Parathyroid adenoma (tissue), 2 donors: ENCODE measurements at regions not wholly inside any gene's neighbourhood (a gene's known extent, or its start where the extent isn't known, plus 50 kb on each side); places are given as distances from the start of the nearest gene placed in this dataset.

Experiments used
- H2AFZ ChIP-seq: fragments of 300-600 bp; sonication (generic); one replicate; pipeline ENCODE4 v1.7.0; 2017; ENCODE audit warnings: antibody characterized with exemption, mild to moderate bottlenecking
- H3K27ac ChIP-seq: fragments of 300-600 bp; sonication (generic); one replicate; pipeline ENCODE4 v1.7.0; 2017
- H3K27me3 ChIP-seq: fragments of 300-600 bp; sonication (generic); one replicate; pipeline ENCODE4 v1.7.0; 2017; ENCODE audit warnings: low read length; ENCODE audit not compliant: control insufficient read depth, insufficient read depth
- H3K36me3 ChIP-seq: fragments of 300-600 bp; sonication (generic); one replicate; pipeline ENCODE4 v1.7.0; 2017; ENCODE audit warnings: low read length; ENCODE audit not compliant: control insufficient read depth, insufficient read depth
- H3K4me1 ChIP-seq: fragments of 300-600 bp; sonication (generic); one replicate; pipeline ENCODE4 v1.7.0; 2017; ENCODE audit warnings: control low read depth
- H3K4me2 ChIP-seq: fragments of 300-600 bp; sonication (generic); one replicate; pipeline ENCODE4 v1.7.0; 2017; ENCODE audit warnings: low read length
- H3K4me3 ChIP-seq: fragments of 300-600 bp; sonication (generic); one replicate; pipeline ENCODE4 v1.7.0; 2017; ENCODE audit warnings: low read depth, low read length
- H3K79me2 ChIP-seq: fragments of 300-600 bp; sonication (generic); one replicate; pipeline ENCODE4 v1.7.0; 2017; ENCODE audit warnings: control low read depth
- H3K9ac ChIP-seq: fragments of 300-600 bp; sonication (generic); one replicate; pipeline ENCODE4 v1.7.0; 2017; ENCODE audit warnings: mild to moderate bottlenecking
- H3K9me3 ChIP-seq: fragments of 300-600 bp; sonication (generic); one replicate; pipeline ENCODE4 v1.7.0; 2017; ENCODE audit warnings: low read length; ENCODE audit not compliant: control insufficient read depth
- TF ChIP-seq, protein P1 (sequence below): fragments of 300-600 bp; sonication (generic); IDR thresholded peaks from one replicate; pipeline ENCODE4 v1.7.0; 2017; ENCODE audit warnings: antibody characterized with exemption, mild to moderate bottlenecking
- donor health status: primary hyperparathyroidism.

GRCh38 chr14:44010071-44010470 is 497.0 kb downstream of the FSCB start:
- H3K4me3 ChIP-seq: no peak overlapping the region
- TF ChIP-seq, protein P1, sequence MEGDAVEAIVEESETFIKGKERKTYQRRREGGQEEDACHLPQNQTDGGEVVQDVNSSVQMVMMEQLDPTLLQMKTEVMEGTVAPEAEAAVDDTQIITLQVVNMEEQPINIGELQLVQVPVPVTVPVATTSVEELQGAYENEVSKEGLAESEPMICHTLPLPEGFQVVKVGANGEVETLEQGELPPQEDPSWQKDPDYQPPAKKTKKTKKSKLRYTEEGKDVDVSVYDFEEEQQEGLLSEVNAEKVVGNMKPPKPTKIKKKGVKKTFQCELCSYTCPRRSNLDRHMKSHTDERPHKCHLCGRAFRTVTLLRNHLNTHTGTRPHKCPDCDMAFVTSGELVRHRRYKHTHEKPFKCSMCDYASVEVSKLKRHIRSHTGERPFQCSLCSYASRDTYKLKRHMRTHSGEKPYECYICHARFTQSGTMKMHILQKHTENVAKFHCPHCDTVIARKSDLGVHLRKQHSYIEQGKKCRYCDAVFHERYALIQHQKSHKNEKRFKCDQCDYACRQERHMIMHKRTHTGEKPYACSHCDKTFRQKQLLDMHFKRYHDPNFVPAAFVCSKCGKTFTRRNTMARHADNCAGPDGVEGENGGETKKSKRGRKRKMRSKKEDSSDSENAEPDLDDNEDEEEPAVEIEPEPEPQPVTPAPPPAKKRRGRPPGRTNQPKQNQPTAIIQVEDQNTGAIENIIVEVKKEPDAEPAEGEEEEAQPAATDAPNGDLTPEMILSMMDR: no peak

GRCh38 chr14:44009642-44010041 is 497.4 kb downstream of the FSCB start:
- Histone ChIP-seq H3K27ac (no peak overlapping the region), H3K27me3 (no peaks in the 10 kb centered on the region), H3K36me3 (no peaks in the 10 kb centered on the region), H3K4me2 (no peak overlapping the region), H3K79me2 (no peaks in the 10 kb centered on the region), H3K9me3 (no peaks in the 10 kb centered on the region), H2AFZ (no peak overlapping the region), H3K4me1 (no peaks in the 10 kb centered on the region), H3K4me3 (no peak overlapping the region), H3K9ac (no peak overlapping the region)
- TF ChIP-seq, protein P1: no peak

More at GRCh38 chr14:44010071-44010470, 497.0 kb downstream of the FSCB start:
- H3K79me2 ChIP-seq: no peaks in the 10 kb centered on the region
- H3K9ac ChIP-seq: no peak overlapping the region
- H3K4me1 ChIP-seq: no peaks in the 10 kb centered on the region
- no peak overlapping the region for H3K27ac ChIP-seq
- H2AFZ ChIP-seq: no peak overlapping the region
- no peak overlapping the region for H3K4me2 ChIP-seq
- no peaks in the 10 kb centered on the region for H3K36me3 ChIP-seq
- no peaks in the 10 kb centered on the region for H3K27me3 ChIP-seq
- no peaks in the 10 kb centered on the region for H3K9me3 ChIP-seq

DNA sequence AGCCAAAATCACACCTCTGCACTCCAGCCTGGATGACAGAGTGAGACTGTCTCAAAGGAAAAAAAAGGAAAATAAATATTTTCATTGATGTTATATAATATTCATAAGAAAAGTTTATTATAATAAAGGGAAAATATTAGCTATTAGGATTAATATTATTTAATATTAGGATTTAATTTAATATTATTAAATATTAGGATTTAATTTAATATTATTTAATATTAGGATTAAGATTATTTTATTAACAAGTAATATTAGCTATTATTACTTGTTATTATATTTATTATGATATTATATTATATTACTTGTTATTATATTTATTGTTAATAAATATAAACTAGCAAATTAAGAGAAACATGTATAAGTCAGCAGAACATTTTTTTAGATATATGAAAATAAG is 518.1 kb downstream of the FSCB start:
- Histone ChIP-seq H3K27me3 (no peaks in the 10 kb centered on the region), H2AFZ (no peak overlapping the region), H3K4me1 (no peaks in the 10 kb centered on the region), H3K9me3 (no peaks in the 10 kb centered on the region), H3K27ac (no peak overlapping the region), H3K4me2 (no peak overlapping the region), H3K36me3 (no peaks in the 10 kb centered on the region), H3K9ac (no peak overlapping the region), H3K4me3 (no peak overlapping the region), H3K79me2 (no peaks in the 10 kb centered on the region)
- TF ChIP-seq, protein P1: no peak

- H3K36me3 ChIP-seq: no peaks in the 10 kb centered on the region
- H3K9me3 ChIP-seq: no peaks in the 10 kb centered on the region
- TF ChIP-seq, protein P1: no peak
Measured at GRCh38 chr14:43983721-43984120, 523.4 kb downstream of the FSCB start.

DNA sequence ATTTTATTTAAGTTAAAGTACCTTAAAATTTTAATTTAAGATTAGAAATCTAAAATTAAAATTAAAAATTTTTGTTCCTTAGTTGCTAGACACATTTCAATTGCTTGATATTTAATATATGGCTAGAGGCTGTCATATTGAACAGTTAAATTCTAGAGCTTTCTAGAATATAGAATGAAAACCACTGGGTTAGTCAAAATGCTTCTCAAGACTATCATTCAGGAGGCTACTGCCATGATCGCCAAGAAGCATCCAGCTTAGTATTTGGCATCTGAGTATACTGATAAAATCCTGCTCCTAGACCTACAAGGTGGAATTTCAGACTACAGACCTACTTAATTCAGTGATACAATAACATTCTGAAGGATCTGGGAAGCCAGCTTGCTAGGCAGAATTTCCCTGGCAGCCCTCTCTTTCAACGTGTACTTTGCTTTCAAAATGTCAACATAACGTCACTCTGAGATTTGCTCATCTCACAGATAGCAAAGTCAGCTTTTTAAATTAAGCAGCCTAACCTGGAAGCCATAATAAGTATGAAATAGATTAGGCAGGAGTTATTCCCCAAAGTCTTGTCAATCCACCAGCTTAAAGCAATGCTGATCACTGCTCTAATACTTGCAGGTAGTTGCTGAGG is 525.8 kb downstream of the FSCB start:
- no peak overlapping the region for H3K27ac ChIP-seq
- no peaks in the 10 kb centered on the region for H3K27me3 ChIP-seq

More at GRCh38 chr14:43983721-43984120, 523.4 kb downstream of the FSCB start:
- no peak overlapping the region for H3K4me3 ChIP-seq
- H3K9ac ChIP-seq: no peak overlapping the region
- H2AFZ ChIP-seq: no peak overlapping the region
- no peaks in the 10 kb centered on the region for H3K27me3 ChIP-seq
- no peak overlapping the region for H3K4me2 ChIP-seq
- no peaks in the 10 kb centered on the region for H3K79me2 ChIP-seq
- no peaks in the 10 kb centered on the region for H3K4me1 ChIP-seq
- H3K27ac ChIP-seq: no peak overlapping the region

More for the DNA sequence above, 525.8 kb downstream of the FSCB start:
- no peak overlapping the region for H3K4me2 ChIP-seq
- H3K4me3 ChIP-seq: no peak overlapping the region
- H2AFZ ChIP-seq: no peak overlapping the region
- H3K9me3 ChIP-seq: no peaks in the 10 kb centered on the region
- no peaks in the 10 kb centered on the region for H3K36me3 ChIP-seq
- H3K79me2 ChIP-seq: no peaks in the 10 kb centered on the region
- H3K9ac ChIP-seq: no peak overlapping the region
- H3K4me1 ChIP-seq: no peaks in the 10 kb centered on the region
- TF ChIP-seq, protein P1: no peak
